NT2/D1 (cell line): ENCODE measurements at regions not wholly inside any gene's neighbourhood (a gene's known extent, or its start where the extent isn't known, plus 50 kb on each side); places are given as distances from the start of the nearest gene placed in this dataset.

Experiments
- DNase-seq: peaks from one replicate; pipeline ENCODE4 v3.0.0-alpha.2; 2011; ENCODE audit warnings: low read depth, low spot score
- H3K27me3 ChIP-seq: 2 replicates; pipeline ENCODE4 v1.6.0; 2011; ENCODE audit warnings: mild to moderate bottlenecking; ENCODE audit not compliant: insufficient read length, insufficient read depth
- H3K36me3 ChIP-seq: 2 replicates; pipeline ENCODE4 v1.6.1; 2011; ENCODE audit warnings: mild to moderate bottlenecking, low read length, mixed read lengths; ENCODE audit not compliant: insufficient read depth, insufficient read length
- H3K4me1 ChIP-seq: 2 replicates; pipeline ENCODE4 v1.5.1; 2011; ENCODE audit not compliant: insufficient read depth, insufficient read length
- H3K4me3 ChIP-seq: 2 replicates; pipeline ENCODE4 v1.5.1; 2011; ENCODE audit warnings: low read depth; ENCODE audit not compliant: insufficient read length
- H3K9ac ChIP-seq: 2 replicates; pipeline ENCODE4 v1.6.0; 2011; ENCODE audit warnings: low read depth; ENCODE audit not compliant: insufficient read length
- H3K9me3 ChIP-seq: 2 replicates; pipeline ENCODE4 v1.5.1; 2011; ENCODE audit warnings: mild to moderate bottlenecking, low read length; ENCODE audit not compliant: insufficient read depth
- SUZ12 ChIP-seq: IDR thresholded peaks from 2 replicates; pipeline ENCODE4 v1.6.1; 2011; ENCODE audit not compliant: insufficient read length, insufficient read depth; ENCODE audit errors: extremely low read depth
- YY1 ChIP-seq: IDR thresholded peaks from 2 replicates; pipeline ENCODE4 v1.6.1; 2011; ENCODE audit not compliant: insufficient read length, insufficient read depth
- ZNF274 ChIP-seq: IDR thresholded peaks from 2 replicates; pipeline ENCODE4 v1.6.1; 2011; ENCODE audit warnings: mild to moderate bottlenecking, low read depth, low read length

- Histone ChIP-seq H3K36me3 (no peaks in the 10 kb centered on the region), H3K9me3 (no peaks in the 10 kb centered on the region), H3K4me1 (no peaks in the 10 kb centered on the region), H3K27me3 (no peaks in the 10 kb centered on the region), H3K4me3 (no peak overlapping the region), H3K9ac (no peak overlapping the region)
- TF ChIP-seq YY1, result no peak
- no peak for TF ChIP-seq ZNF274
- no peak for TF ChIP-seq SUZ12
- DNase-seq, result no peak
Observed at GRCh38 chr4:104976262-104976661, 170.4 kb upstream of the TET2 start.

GRCh38 chr4:104979083-104979760 is 167.5 kb upstream of the TET2 start:
- H3K9ac ChIP-seq, result no peak overlapping the region
- TF ChIP-seq YY1 (no peak), SUZ12 (no peak), ZNF274 (no peak)
- H3K9me3 ChIP-seq, result no peaks in the 10 kb centered on the region
- no peaks in the 10 kb centered on the region for H3K27me3 ChIP-seq
- no peaks in the 10 kb centered on the region for H3K4me1 ChIP-seq
- no peaks in the 10 kb centered on the region for H3K36me3 ChIP-seq
- no peak overlapping the region for H3K4me3 ChIP-seq
- DNase-seq, result no peak

GRCh38 chr4:104983615-104984179 is 163.0 kb upstream of the TET2 start:
- Histone ChIP-seq H3K4me1 (no peaks in the 10 kb centered on the region), H3K27me3 (no peaks in the 10 kb centered on the region), H3K4me3 (no peak overlapping the region), H3K9me3 (no peaks in the 10 kb centered on the region), H3K9ac (no peak overlapping the region), H3K36me3 (no peaks in the 10 kb centered on the region)
- no peak for TF ChIP-seq SUZ12
- TF ChIP-seq YY1, result no peak
- no peak for TF ChIP-seq ZNF274
- no peak for DNase-seq

- TF ChIP-seq YY1, result no peak
- TF ChIP-seq ZNF274, result no peak
- TF ChIP-seq SUZ12, result no peak
- Histone ChIP-seq H3K27me3 (no peaks in the 10 kb centered on the region), H3K9ac (no peak overlapping the region), H3K36me3 (no peaks in the 10 kb centered on the region), H3K9me3 (no peaks in the 10 kb centered on the region), H3K4me3 (no peak overlapping the region), H3K4me1 (no peaks in the 10 kb centered on the region)
- no peak for DNase-seq
Observed at GRCh38 chr4:104986306-104986705, 160.4 kb upstream of the TET2 start.

- H3K9me3 ChIP-seq, result no peaks in the 10 kb centered on the region
- H3K4me1 ChIP-seq, result no peaks in the 10 kb centered on the region
- no peak overlapping the region for H3K4me3 ChIP-seq
- no peak for TF ChIP-seq SUZ12
- no peak for TF ChIP-seq YY1
- TF ChIP-seq ZNF274, result no peak
- DNase-seq, result no peak
- H3K27me3 ChIP-seq, result no peaks in the 10 kb centered on the region
- no peak overlapping the region for H3K9ac ChIP-seq
- no peaks in the 10 kb centered on the region for H3K36me3 ChIP-seq
Observed at GRCh38 chr4:104989371-104989770, 157.3 kb upstream of the TET2 start.

- Histone ChIP-seq H3K9me3 (no peaks in the 10 kb centered on the region), H3K9ac (no peak overlapping the region), H3K27me3 (no peaks in the 10 kb centered on the region), H3K4me1 (no peaks in the 10 kb centered on the region), H3K36me3 (no peaks in the 10 kb centered on the region), H3K4me3 (no peak overlapping the region)
- no peak for TF ChIP-seq SUZ12
- no peak for TF ChIP-seq YY1
- no peak for TF ChIP-seq ZNF274
- no peak for DNase-seq
Observed at GRCh38 chr4:105002278-105002677, 144.4 kb upstream of the TET2 start.

- Histone ChIP-seq H3K9me3 (no peaks in the 10 kb centered on the region), H3K4me3 (no peak overlapping the region), H3K4me1 (no peaks in the 10 kb centered on the region), H3K27me3 (no peaks in the 10 kb centered on the region), H3K36me3 (no peaks in the 10 kb centered on the region), H3K9ac (no peak overlapping the region)
- no peak for TF ChIP-seq SUZ12
- DNase-seq, result no peak
Observed at GRCh38 chr4:105014234-105014633, 132.4 kb upstream of the TET2 start.

- Histone ChIP-seq H3K36me3 (no peaks in the 10 kb centered on the region), H3K9ac (no peak overlapping the region), H3K27me3 (no peaks in the 10 kb centered on the region), H3K9me3 (no peaks in the 10 kb centered on the region), H3K4me3 (no peak overlapping the region), H3K4me1 (no peaks in the 10 kb centered on the region)
- DNase-seq, result no peak
- TF ChIP-seq YY1, result no peak
- no peak for TF ChIP-seq ZNF274
- TF ChIP-seq SUZ12, result no peak
Observed at GRCh38 chr4:105014635-105015034, 132.0 kb upstream of the TET2 start.
